Vagina (tissue), 2 donors: ENCODE measurements at regions not wholly inside any gene's neighbourhood (a gene's known extent, or its start where the extent isn't known, plus 50 kb on each side); places are given as distances from the start of the nearest gene placed in this dataset.

Experiments
- DNase-seq, 2 donors: peaks; one replicate each; pipeline ENCODE4 v3.0.0-alpha.2; 2017; ENCODE audit errors: extremely low spot score in 2 of 2
- H3K27ac ChIP-seq: fragments of 200-600 bp; sonication (generic); one replicate; pipeline ENCODE4 v1.5.1; 2019
- H3K27me3 ChIP-seq: fragments of 200-600 bp; sonication (generic); one replicate; pipeline ENCODE4 v1.5.1; 2019
- H3K36me3 ChIP-seq, 2 donors: fragments of 200-600 bp; sonication (generic); one replicate each; pipeline ENCODE4 v1.5.1; 2017 to 2019
- H3K4me1 ChIP-seq: fragments of 200-600 bp; sonication (generic); one replicate; pipeline ENCODE4 v1.5.1; 2019
- H3K4me3 ChIP-seq, 2 donors: fragments of 200-600 bp; sonication (generic); 1 replicate in 1 of 2; 2 replicates in 1 of 2; pipeline ENCODE4 v1.5.1; 2016 to 2019
- H3K9me3 ChIP-seq: fragments of 200-600 bp; sonication (generic); one replicate; pipeline ENCODE4 v1.5.1; 2019
- CTCF ChIP-seq, 3 experiments: fragments of 450-650 bp in 2 of 3; fragments of 200-600 bp in 1 of 3; sonication (generic) in 1 of 3; IDR thresholded peaks; one replicate each; pipeline ENCODE4 v1.5.1; 2017 to 2019; ENCODE audit warnings: antibody characterized with exemption in 3 of 3, mild to moderate bottlenecking in 2 of 3, moderate library complexity in 2 of 3
- POLR2A ChIP-seq, 2 donors: fragments of 450-650 bp; IDR thresholded peaks; one replicate each; pipeline ENCODE4 v1.6.1; 2017; ENCODE audit warnings: antibody characterized with exemption in 2 of 2, mild to moderate bottlenecking in 2 of 2, moderate library complexity in 2 of 2
- POLR2AphosphoS5 ChIP-seq, 2 donors: sonication (generic); formaldehyde crosslinking; IDR thresholded peaks; one replicate each; pipeline ENCODE4 v1.9.0; 2017; ENCODE audit warnings: antibody characterized with exemption in 2 of 2, mild to moderate bottlenecking in 2 of 2, low read depth in 1 of 2; ENCODE audit not compliant: insufficient read depth in 1 of 2
- intact Hi-C: fragments of 100-400 bp; cut with DNase I; formaldehyde crosslinking; loops from one replicate; pipeline ENCODE4 v1.15.1; 2023

- intact Hi-C loops = no loop called here
- Histone ChIP-seq H3K27ac (no peak overlapping the region), H3K9me3 (no peaks in the 10 kb centered on the region), H3K36me3 (no peaks in the 10 kb centered on the region), H3K27me3 (no peaks in the 10 kb centered on the region), H3K4me3 (no peak overlapping the region), H3K4me1 (peaks cover 8% of the 10 kb centered on the region)
- DNase-seq = peak in 1 of 2 donors; percentile 64
- TF ChIP-seq POLR2AphosphoS5 (IDR thresholded peaks at IDR 0.05; ENCODE audit: insufficient read depth in 1 of 2, low read depth in 1 of 2) = no peak
- no peak for TF ChIP-seq POLR2A (IDR thresholded peaks at IDR 0.05)
- no peak for TF ChIP-seq CTCF (IDR thresholded peaks at IDR 0.05)
Observed at GRCh38 chr2:239666855-239667376, 266.1 kb upstream of the HDAC4 start.

- TF ChIP-seq CTCF (IDR thresholded peaks at IDR 0.05) (no peak), POLR2A (IDR thresholded peaks at IDR 0.05) (no peak)
- intact Hi-C loops = no loop called here
- no peak overlapping the region for H3K4me3 ChIP-seq
- H3K27ac ChIP-seq = no peak overlapping the region
- H3K9me3 ChIP-seq = no peaks in the 10 kb centered on the region
- no peaks in the 10 kb centered on the region for H3K27me3 ChIP-seq
- peak in 1 of 2 donors; percentile 74 for DNase-seq
- peaks cover 15% of the 10 kb centered on the region for H3K4me1 ChIP-seq
- no peaks in the 10 kb centered on the region for H3K36me3 ChIP-seq
Observed at GRCh38 chr2:239666053-239666854, 265.4 kb upstream of the HDAC4 start.

GRCh38 chr2:239664216-239664810 is 263.5 kb upstream of the HDAC4 start:
- Histone ChIP-seq H3K4me3 (no peak overlapping the region), H3K9me3 (no peaks in the 10 kb centered on the region), H3K36me3 (no peaks in the 10 kb centered on the region), H3K27ac (no peak overlapping the region), H3K4me1 (peaks cover 20% of the 10 kb centered on the region), H3K27me3 (no peaks in the 10 kb centered on the region)
- TF ChIP-seq CTCF (IDR thresholded peaks at IDR 0.05) (no peak), POLR2A (IDR thresholded peaks at IDR 0.05) (no peak), POLR2AphosphoS5 (IDR thresholded peaks at IDR 0.05; ENCODE audit: insufficient read depth in 1 of 2, low read depth in 1 of 2) (no peak)
- DNase-seq = peak in 1 of 2 donors; percentile 60
- intact Hi-C loops = no loop called here

GRCh38 chr2:239663364-239663924 is 262.6 kb upstream of the HDAC4 start:
- no peak overlapping the region for H3K27ac ChIP-seq
- H3K36me3 ChIP-seq = no peaks in the 10 kb centered on the region
- intact Hi-C loops = no loop called here
- peaks cover 20% of the 10 kb centered on the region for H3K4me1 ChIP-seq
- H3K4me3 ChIP-seq = no peak overlapping the region
- DNase-seq = peak in 1 of 2 donors; percentile 52
- H3K27me3 ChIP-seq = no peaks in the 10 kb centered on the region
- H3K9me3 ChIP-seq = no peaks in the 10 kb centered on the region
- TF ChIP-seq CTCF (IDR thresholded peaks at IDR 0.05) (no peak), POLR2AphosphoS5 (IDR thresholded peaks at IDR 0.05; ENCODE audit: insufficient read depth in 1 of 2, low read depth in 1 of 2) (no peak), POLR2A (IDR thresholded peaks at IDR 0.05) (no peak)
